ENCODE measurements at regions not wholly inside any gene's neighbourhood (a gene's known extent, or its start where the extent isn't known, plus 50 kb on each side); places are given as distances from the start of the nearest gene placed in this dataset.

DNA sequence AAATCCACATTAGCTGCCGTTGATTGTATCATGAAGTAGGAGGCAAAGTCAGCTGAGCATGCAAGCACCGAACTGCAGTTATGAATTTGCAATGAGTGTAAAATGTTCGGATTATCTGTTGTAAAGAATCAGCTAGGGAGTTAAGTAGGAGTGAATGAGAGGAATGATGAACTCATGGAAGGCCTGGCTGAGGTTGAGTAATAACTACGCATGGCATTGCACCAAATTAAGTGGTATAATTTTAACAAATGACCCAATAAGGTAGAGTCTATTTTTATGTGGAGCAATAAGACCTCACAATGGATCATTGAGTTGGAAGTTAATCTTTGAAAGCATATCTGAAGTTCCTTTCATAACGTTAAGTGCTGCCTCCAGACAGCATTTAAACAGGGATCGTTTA lies 288.2 kb upstream of the CHST9 start:
- no peak for DNase-seq (ENCODE audit: low spot score)

DNA sequence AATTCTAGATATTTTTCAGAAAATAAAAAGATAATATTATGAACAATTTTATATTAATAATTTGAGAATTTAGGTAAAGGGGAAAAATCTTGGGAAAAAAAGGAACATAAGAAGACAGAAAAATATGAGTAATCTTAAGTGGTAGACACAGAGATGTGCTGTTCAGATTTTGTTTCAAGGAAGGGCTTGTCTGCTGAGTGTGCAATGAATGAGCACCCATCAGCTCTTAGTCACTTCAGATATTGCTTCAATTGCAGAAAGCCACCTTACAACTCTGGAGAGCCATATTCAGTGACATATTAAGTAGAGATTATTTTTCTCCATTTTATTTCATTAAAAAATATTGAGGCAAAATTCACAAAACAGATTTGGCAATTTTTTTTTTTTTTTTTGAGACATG lies 282.0 kb upstream of the CHST9 start:
- no peak for DNase-seq (ENCODE audit: low spot score)

DNA sequence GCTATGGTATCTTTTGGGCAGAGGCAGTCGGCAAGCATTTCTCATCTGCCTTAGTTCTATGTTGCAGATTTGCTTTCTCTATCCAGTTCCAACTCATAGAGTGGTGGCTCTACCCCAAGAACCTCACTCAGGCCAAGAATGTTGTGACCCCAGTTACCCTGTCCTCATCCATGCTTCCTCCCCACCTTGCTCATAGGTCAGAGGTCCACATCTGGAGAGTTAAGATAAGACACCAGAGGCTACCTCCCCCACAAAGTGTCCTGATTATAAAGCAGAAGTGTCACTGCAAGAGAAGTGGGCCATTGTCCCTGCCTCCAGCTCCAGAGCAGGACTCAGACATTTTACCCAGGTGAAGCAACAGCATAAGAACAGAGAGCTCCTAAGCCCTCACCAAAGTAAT lies 276.8 kb upstream of the CHST9 start:
- DNase-seq (ENCODE audit: low spot score): no peak

DNA sequence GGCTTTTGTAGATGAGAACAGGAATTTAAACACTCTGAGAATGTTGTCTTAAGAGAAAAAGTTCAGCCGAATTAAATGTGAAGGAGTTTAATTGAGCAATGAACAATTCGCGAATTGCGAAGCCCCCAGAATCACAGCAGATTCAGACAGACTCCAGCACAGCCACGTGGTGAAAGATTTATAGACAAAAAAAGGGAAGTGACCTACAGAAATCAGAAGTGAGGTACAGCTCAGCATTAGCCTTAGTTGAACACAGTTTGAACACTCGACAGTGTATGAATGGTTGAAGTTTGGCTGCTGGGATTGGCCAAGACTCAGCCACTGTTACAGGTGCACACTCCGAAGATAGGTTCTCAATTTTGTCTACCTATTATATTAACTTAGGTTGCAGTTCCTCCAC lies 264.0 kb upstream of the CHST9 start:
- no peak for DNase-seq (ENCODE audit: low spot score)

- DNase-seq (ENCODE audit: low spot score): no peak
Observed at GRCh38 chr18:27447930-27448329, 262.8 kb upstream of the CHST9 start.

DNA sequence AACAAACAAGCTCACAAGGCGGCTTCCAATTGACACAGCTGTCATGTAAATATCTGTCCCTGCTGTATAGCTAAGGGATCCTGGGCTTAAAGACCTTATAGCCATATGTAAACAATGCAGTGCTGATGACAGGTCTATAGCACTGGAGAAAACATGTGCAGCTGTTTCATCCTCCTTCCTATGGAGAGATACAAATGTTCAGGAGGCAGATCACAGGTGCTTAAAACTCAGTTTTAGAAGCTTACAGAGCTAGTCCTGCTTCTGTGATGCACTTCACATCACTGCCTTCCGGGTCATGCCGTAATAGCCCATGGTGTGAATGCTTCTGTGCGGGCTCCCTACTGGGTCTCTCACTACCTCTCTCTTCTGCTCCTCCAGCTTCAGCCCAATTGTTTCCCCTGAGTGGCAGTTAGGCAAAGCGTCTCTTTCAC lies 262.4 kb upstream of the CHST9 start:
- DNase-seq (ENCODE audit: low spot score): no peak

- no peak for DNase-seq (ENCODE audit: low spot score)
Observed at GRCh38 chr18:27430595-27430994, 245.5 kb upstream of the CHST9 start.

DNA sequence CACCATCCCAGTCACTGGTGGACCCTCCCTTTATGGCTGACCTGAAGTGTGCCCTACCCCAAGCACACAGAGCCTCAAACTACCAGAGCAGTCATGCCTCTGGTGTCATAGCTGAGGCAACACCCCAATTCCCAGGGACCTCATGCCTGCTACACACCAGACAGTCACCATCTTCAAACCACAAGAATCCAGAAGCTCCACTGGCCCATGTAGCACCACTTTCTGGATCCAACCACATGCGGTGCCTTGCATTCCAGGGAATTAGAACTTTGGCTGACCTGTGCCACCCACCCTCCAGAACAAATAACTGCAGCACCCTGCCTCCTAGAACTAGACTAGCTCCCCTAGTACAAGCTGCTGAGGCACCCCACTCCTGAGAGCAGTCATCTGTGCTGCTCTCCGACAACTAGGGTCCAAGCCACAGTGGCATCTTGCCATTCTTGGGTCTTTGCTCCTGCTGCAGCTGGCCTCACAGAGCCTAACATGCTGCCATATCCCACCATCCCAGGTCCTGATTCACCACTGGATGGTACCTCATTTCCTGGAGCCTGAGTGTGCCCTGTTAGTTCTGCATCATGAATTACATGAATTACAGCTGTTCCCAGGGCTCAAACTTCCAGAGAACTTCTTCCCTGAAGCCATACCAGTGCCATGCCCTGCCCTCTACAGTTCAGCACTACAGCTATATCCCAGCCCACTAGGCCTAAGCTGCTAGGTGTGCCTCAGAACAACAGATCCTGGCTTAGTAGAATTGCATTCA lies 243.8 kb upstream of the CHST9 start:
- DNase-seq (ENCODE audit: low spot score): no peak

DNA sequence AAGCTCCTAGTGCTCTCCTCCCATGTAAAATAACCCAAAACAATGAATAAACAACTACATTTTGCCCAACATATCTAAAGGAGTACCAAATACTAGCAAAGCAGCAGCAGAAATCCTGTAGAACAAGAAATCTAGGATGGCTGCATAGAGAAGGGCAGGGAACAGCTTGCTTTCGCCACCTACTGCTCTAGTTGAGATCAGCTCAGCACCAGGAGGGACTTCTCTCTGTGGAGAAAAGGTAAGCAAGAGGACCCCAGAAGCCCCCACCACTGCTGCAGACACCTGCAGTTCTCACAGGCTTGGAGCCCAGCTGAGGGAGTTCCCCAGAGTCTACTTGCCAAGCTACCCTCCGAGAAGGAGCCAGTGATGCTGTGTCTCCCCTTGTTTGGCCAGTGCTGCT lies 243.0 kb upstream of the CHST9 start:
- DNase-seq (ENCODE audit: low spot score): no peak

- no peak for DNase-seq (ENCODE audit: low spot score)
Observed at GRCh38 chr18:27423581-27423980, 238.5 kb upstream of the CHST9 start.

DNA sequence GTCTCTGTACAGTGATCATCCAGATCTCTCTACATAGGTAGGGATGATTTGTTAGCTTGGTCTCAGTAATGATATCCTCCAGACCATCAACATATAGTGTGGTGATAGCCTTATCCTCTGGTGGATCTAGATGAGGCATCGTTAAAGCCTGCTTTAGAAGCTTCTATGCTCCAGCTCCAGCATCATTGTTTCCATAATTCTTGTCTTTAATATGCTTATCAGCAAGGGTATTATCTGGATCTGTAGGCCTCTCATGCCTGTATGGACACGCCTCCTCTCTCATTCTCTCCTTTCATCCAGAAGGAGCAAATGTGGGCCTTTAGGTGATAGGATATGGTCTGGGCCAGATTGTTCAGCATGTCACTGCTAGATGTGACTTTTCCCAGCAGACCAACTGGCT lies 234.5 kb upstream of the CHST9 start:
- DNase-seq (ENCODE audit: low spot score): no peak

DNA sequence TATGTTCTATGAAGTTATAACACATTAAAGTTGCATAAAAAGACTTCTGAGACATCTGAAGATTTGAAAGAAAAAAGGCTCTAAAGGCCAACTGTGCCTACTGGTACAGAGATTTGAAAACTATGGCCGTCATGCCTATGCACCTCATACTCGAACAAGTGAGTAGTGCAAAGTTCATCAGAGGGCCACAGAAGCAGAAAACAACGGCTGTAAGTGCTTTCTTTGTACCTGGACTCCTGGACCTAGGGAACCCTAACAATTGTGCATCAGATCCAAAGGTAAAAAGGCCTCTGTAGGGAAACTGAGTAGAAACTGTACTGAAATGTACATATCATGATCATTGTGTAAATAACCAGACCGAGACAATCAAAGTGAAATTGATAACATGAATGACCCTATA lies 230.4 kb upstream of the CHST9 start:
- no peak for DNase-seq (ENCODE audit: low spot score)

DNA sequence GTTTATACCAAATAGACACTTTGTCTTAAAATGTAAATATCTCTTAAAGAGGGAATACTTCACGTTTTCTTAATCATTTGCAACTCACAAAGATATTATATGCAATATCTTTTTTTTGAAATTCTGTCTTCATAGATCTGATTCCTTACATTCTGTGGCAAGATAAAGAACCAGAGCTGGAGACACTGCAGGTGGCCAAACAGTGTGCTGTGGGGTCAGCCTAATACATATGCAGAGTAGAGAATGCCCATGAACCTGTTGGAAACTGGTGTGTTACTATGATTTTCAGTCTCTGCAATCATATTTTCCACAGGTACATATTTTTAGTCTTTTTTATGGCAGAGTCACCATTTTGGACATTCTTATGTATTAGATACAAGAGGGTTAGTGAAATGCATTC lies 229.6 kb upstream of the CHST9 start:
- DNase-seq (ENCODE audit: low spot score): no peak

- DNase-seq (ENCODE audit: low spot score): no peak
Observed at GRCh38 chr18:27413495-27414401, 228.6 kb upstream of the CHST9 start.

DNA sequence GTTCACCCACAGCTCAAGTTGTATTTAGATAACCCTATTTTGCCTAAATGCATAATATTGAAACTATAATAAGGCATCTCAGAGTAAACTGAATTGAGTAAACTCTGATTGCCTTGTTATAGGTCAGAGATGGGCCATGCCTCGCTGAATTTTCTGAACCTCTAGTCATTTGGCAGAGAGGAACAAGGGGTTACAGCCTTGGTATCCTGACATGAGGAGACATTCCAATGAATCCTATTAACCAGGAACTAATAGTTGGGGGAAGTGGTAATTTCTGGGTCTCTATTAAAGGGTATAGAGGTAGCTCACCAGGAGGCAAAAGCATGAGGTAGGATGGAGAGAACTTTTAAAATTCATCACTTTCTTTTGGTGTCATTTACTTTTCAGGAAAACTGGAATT lies 227.4 kb upstream of the CHST9 start:
- no peak for DNase-seq (ENCODE audit: low spot score)

GRCh38 chr18:27411911-27412310 lies 226.8 kb upstream of the CHST9 start:
- no peak for DNase-seq (ENCODE audit: low spot score)

DNA sequence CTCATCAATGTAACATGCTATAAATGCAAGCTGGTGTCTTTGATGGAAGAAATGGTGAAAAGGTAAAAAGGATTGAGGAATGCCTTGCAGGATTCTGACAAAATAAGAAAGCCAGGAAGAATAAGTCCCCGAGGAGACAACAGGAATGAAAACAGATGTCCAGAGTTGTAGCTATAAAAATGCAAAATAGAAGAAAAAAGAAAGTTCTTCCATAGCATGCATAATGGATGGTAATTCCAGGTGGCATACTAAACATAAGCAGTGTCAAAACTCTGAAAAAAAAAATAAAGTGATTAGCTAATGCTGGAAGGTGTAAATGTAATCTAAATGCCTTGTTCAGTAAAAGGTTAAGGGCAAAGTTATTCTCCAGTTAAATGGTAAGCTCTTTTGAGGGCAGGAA lies 225.9 kb upstream of the CHST9 start:
- DNase-seq (ENCODE audit: low spot score): no peak

DNA sequence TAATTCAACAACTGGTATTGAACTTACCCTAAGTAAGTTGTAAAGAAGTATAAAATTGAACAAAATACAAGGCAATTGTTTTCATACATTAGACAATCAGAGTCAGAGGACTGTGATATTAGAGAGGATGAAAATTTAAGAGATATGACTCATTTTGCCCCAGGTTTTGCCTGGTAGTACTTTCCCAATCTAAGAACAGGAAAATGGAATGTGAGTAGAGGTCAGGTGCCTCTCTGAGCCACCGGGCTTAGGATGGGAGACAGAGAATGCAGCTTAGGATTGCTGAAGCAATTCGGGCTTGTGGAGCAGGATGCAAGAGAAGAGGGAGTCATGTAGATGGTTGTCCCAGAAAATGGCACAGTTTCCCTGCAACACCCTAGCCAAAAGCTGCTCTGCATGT lies 219.7 kb upstream of the CHST9 start:
- DNase-seq (ENCODE audit: low spot score): no peak

- no peak for DNase-seq (ENCODE audit: low spot score)
Observed at GRCh38 chr18:27400001-27400400, 214.9 kb upstream of the CHST9 start.

DNA sequence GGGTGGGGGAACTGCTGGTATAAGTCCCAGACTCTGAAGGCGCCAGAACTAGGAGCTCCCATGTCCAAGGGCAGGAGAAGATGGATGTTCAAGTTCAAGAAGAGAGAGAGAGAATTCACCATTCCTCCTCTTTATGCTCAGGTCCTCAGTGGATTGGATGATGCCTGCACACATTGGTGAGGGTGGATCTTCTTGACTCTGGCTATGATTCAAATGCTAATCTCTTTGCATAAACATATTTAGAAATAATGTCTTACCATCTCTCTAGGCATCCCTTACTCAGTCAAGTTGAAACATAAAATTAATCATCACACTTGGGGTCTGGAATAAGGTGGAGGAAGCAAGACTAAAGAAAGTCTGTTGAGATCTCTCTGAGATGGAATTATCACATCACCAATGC lies 210.6 kb upstream of the CHST9 start:
- DNase-seq (ENCODE audit: low spot score): no peak

DNA sequence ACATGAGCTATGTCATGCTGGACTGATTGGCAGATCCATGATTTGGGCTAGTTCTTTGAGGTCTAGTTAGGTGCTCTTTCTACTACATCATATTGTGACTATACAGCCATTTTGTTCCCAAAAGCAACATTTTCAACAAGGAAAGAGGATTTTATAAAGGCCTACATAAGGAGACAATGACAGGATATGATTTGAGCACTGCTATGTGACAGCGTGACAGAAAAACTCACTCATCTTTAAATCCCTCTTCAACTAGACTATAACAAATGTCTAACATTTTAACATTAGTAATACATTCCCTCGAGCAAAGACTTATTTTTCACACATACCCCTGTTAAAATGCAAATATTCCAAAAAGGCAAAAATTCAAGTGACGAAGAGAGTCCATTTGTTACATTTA lies 209.6 kb upstream of the CHST9 start:
- no peak for DNase-seq (ENCODE audit: low spot score)

DNA sequence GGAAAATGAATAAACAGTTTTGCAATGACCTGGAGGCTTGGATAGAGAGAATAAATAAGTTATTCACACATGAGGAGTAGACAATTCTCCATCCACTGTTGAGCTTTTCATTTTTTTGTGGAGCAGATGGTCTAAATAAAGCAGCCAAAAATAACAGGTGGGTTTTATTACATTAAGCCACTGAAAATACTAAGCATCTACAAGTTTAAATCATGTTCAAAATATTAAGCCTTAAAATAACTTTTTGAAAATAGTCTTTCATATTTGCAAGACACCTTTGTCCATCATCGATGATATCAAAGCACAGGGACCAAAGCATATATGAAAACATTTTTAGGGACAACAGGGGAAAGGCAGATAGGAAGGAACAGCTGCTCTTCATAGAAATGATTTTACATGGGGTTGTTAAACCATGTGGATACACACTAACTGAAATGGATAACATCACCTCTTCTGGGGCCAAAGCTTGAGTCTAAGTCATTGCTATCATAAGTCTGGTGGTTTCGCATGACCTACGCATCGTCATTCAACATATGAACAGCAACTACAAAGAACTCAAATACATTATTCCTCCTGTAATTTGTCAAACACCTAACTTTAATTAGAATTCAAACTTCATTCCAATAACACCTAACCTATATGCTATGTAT lies 197.6 kb upstream of the CHST9 start:
- DNase-seq (ENCODE audit: low spot score): no peak
